Activated naive CD4-positive, alpha-beta T cell treated with anti-CD3 and anti-CD28 coated beads, Interleukin-2, amount 50 U/mL, for 72 hours (primary cell): ENCODE measurements at regions not wholly inside any gene's neighbourhood (a gene's known extent, or its start where the extent isn't known, plus 50 kb on each side); places are given as distances from the start of the nearest gene placed in this dataset.
"Not testable (repeated sequence)": the region's sequence is repeated elsewhere in the genome, so short reads cannot be mapped to it uniquely, and the experiment has no call there.

Experiments
- ATAC-seq, 2 donors: fragments of 150-1000 bp; cut with Tn5 transposase; 2 replicates each; pipeline ENCODE4 v1.10.0; 2021; ENCODE audit warnings: mild to moderate bottlenecking in 2 of 2, moderate library complexity in 2 of 2
- DNase-seq, 2 donors: peaks; one replicate each; pipeline ENCODE4 v3.0.0; 2021 to 2022; ENCODE audit warnings: low spot score in 2 of 2
- H3K27ac Mint-ChIP-seq, 2 donors: one replicate each; pipeline ENCODE4 v1.8.0; 2022; ENCODE audit warnings: mild to moderate bottlenecking in 2 of 2, mixed read lengths in 2 of 2
- H3K36me3 Mint-ChIP-seq, 2 donors: one replicate each; pipeline ENCODE4 v1.8.0; 2022; ENCODE audit warnings: mixed read lengths in 2 of 2
- H3K9me3 Mint-ChIP-seq, 2 donors: one replicate each; pipeline ENCODE4 v1.8.0; 2022; ENCODE audit warnings: mixed read lengths in 2 of 2

- Mint-ChIP-seq H3K27ac (no peak overlapping the region), H3K9me3 (peaks cover 0 to 8% of the 10 kb centered on the region in 2 donors), H3K36me3 (peaks cover 0 to 4% of the 10 kb centered on the region in 2 donors)
- no peak for ATAC-seq
- DNase-seq, result no peak
Measured at GRCh38 chr15:95075792-95076677, 844.7 kb downstream of the MCTP2 start.

- DNase-seq (no peak), ATAC-seq (no peak)
- Mint-ChIP-seq H3K9me3 (peaks cover 0 to 8% of the 10 kb centered on the region in 2 donors), H3K36me3 (no peaks in the 10 kb centered on the region), H3K27ac (no peak overlapping the region)
Measured at GRCh38 chr15:95076678-95076990, 845.3 kb downstream of the MCTP2 start.

GRCh38 chr15:95078003-95078402 is 846.6 kb downstream of the MCTP2 start:
- H3K27ac Mint-ChIP-seq, result no peak overlapping the region
- no peaks in the 10 kb centered on the region for H3K9me3 Mint-ChIP-seq
- no peak for ATAC-seq
- no peak for DNase-seq
- no peaks in the 10 kb centered on the region for H3K36me3 Mint-ChIP-seq

- DNase-seq, H3K27ac Mint-ChIP-seq, H3K36me3 Mint-ChIP-seq, ATAC-seq, H3K9me3 Mint-ChIP-seq: not testable (repeated sequence)
Measured at GRCh38 chr15:95080228-95080627, 848.9 kb downstream of the MCTP2 start.

GRCh38 chr15:95085056-95085455 is 853.7 kb downstream of the MCTP2 start:
- Mint-ChIP-seq H3K27ac (no peak overlapping the region), H3K9me3 (peaks cover 3 to 6% of the 10 kb centered on the region in 2 donors), H3K36me3 (no peaks in the 10 kb centered on the region)
- DNase-seq (no peak), ATAC-seq (no peak)

GRCh38 chr15:95086531-95087252 is 855.3 kb downstream of the MCTP2 start:
- DNase-seq, result no peak
- Mint-ChIP-seq H3K9me3 (peaks cover 3 to 6% of the 10 kb centered on the region in 2 donors), H3K27ac (no peak overlapping the region), H3K36me3 (no peaks in the 10 kb centered on the region)
- no peak for ATAC-seq

- ATAC-seq, result no peak
- no peak overlapping the region for H3K27ac Mint-ChIP-seq
- no peaks in the 10 kb centered on the region for H3K36me3 Mint-ChIP-seq
- DNase-seq, result no peak
- peaks cover 3 to 6% of the 10 kb centered on the region in 2 donors for H3K9me3 Mint-ChIP-seq
Measured at GRCh38 chr15:95087253-95087609, 855.9 kb downstream of the MCTP2 start.

GRCh38 chr15:95091444-95091843 is 860.1 kb downstream of the MCTP2 start:
- H3K9me3 Mint-ChIP-seq, result peaks cover 3 to 6% of the 10 kb centered on the region in 2 donors
- no peak for DNase-seq
- H3K27ac Mint-ChIP-seq, result no peak overlapping the region
- ATAC-seq, result no peak
- no peaks in the 10 kb centered on the region for H3K36me3 Mint-ChIP-seq

GRCh38 chr15:95095250-95095649 is 863.9 kb downstream of the MCTP2 start:
- Mint-ChIP-seq H3K9me3 (no peaks in the 10 kb centered on the region), H3K27ac (no peak overlapping the region), H3K36me3 (no peaks in the 10 kb centered on the region)
- no peak for ATAC-seq
- DNase-seq, result no peak

GRCh38 chr15:95096651-95097050 is 865.3 kb downstream of the MCTP2 start:
- Mint-ChIP-seq H3K27ac (no peak overlapping the region), H3K36me3 (no peaks in the 10 kb centered on the region), H3K9me3 (no peaks in the 10 kb centered on the region)
- ATAC-seq, result no peak
- DNase-seq, result no peak

- no peak for ATAC-seq
- no peaks in the 10 kb centered on the region for H3K36me3 Mint-ChIP-seq
- H3K9me3 Mint-ChIP-seq, result no peaks in the 10 kb centered on the region
- no peak overlapping the region for H3K27ac Mint-ChIP-seq
- DNase-seq, result no peak
Measured at GRCh38 chr15:95097361-95097760, 866.0 kb downstream of the MCTP2 start.

GRCh38 chr15:95105229-95105628 is 873.9 kb downstream of the MCTP2 start:
- DNase-seq (no peak), ATAC-seq (no peak)
- no peak overlapping the region for H3K27ac Mint-ChIP-seq
- H3K9me3 Mint-ChIP-seq, result peaks cover 0 to 12% of the 10 kb centered on the region in 2 donors
- H3K36me3 Mint-ChIP-seq, result no peaks in the 10 kb centered on the region

GRCh38 chr15:95106801-95107200 is 875.4 kb downstream of the MCTP2 start:
- no peak for DNase-seq
- no peaks in the 10 kb centered on the region for H3K36me3 Mint-ChIP-seq
- no peak overlapping the region for H3K27ac Mint-ChIP-seq
- H3K9me3 Mint-ChIP-seq, result peaks cover 0 to 12% of the 10 kb centered on the region in 2 donors
- ATAC-seq, result no peak

GRCh38 chr15:95108673-95109072 is 877.3 kb downstream of the MCTP2 start:
- Mint-ChIP-seq H3K9me3 (peaks cover 0 to 7% of the 10 kb centered on the region in 2 donors), H3K27ac (no peak overlapping the region), H3K36me3 (no peaks in the 10 kb centered on the region)
- ATAC-seq (no peak), DNase-seq (no peak)

- DNase-seq, result no peak
- no peaks in the 10 kb centered on the region for H3K9me3 Mint-ChIP-seq
- no peaks in the 10 kb centered on the region for H3K36me3 Mint-ChIP-seq
- H3K27ac Mint-ChIP-seq, result no peak overlapping the region
- no peak for ATAC-seq
Measured at GRCh38 chr15:95111969-95112368, 880.6 kb downstream of the MCTP2 start.

GRCh38 chr15:95113041-95113440 is 881.7 kb downstream of the MCTP2 start:
- Mint-ChIP-seq H3K27ac (no peak overlapping the region), H3K36me3 (no peaks in the 10 kb centered on the region), H3K9me3 (peaks cover 0 to 4% of the 10 kb centered on the region in 2 donors)
- no peak for DNase-seq
- ATAC-seq, result no peak

- ATAC-seq, result no peak
- DNase-seq, result no peak
- Mint-ChIP-seq H3K27ac (no peak overlapping the region), H3K36me3 (no peaks in the 10 kb centered on the region), H3K9me3 (peaks cover 0 to 5% of the 10 kb centered on the region in 2 donors)
Measured at GRCh38 chr15:95119041-95119610, 887.8 kb downstream of the MCTP2 start.
